H1 (cell line): ENCODE measurements at regions not wholly inside any gene's neighbourhood (a gene's known extent, or its start where the extent isn't known, plus 50 kb on each side); places are given as distances from the start of the nearest gene placed in this dataset.

Experiments used
- CTCF ChIA-PET: fragments of 300-600 bp; sonication (Branson Sonifier 250); formaldehyde crosslinking; loops from one replicate; lab custom pipeline; 2021; ENCODE audit not compliant: partially characterized antibody; lab: Charles Lee
- POLR2A ChIA-PET: fragments of 300-600 bp; sonication (Branson Sonifier 250); formaldehyde crosslinking; loops from one replicate; lab custom pipeline; 2021; ENCODE audit warnings: inconsistent platforms; ENCODE audit not compliant: partially characterized antibody; lab: Charles Lee
- DNase-seq, 2 experiments: peaks; one replicate each; pipeline versions ENCODE4 v3.0.0 to v3.0.0-alpha.2; 2010 to 2022; ENCODE audit warnings: low spot score in 2 of 2, low read depth in 1 of 2, mixed read lengths in 1 of 2
- FAIRE-seq: peaks from 2 replicates; lab custom pipeline; 2011; peaks lifted over from hg19 to GRCh38; lab: Jason Lieb, UNC
- H2AFZ ChIP-seq: 2 replicates; pipeline ENCODE4 v1.8.1; 2012; ENCODE audit warnings: low read length, inconsistent platforms
- H2AK5ac ChIP-seq: 2 replicates; pipeline ENCODE4 v1.6.1; 2013; ENCODE audit warnings: low read depth, low read length
- H2BK120ac ChIP-seq: replicated peaks from 2 replicates; pipeline ENCODE3; 2013; ENCODE audit warnings: low read depth, low read length, inconsistent platforms
- H2BK12ac ChIP-seq: 2 replicates; pipeline ENCODE4 v1.6.1; 2013; ENCODE audit warnings: low read depth, low read length
- H2BK15ac ChIP-seq: 2 replicates; pipeline ENCODE4 v1.6.1; 2013; ENCODE audit warnings: low read length
- H2BK20ac ChIP-seq: 2 replicates; pipeline ENCODE4 v1.6.1; 2013; ENCODE audit warnings: low read length
- H2BK5ac ChIP-seq: 2 replicates; pipeline ENCODE4 v1.6.1; 2013; ENCODE audit warnings: low read depth, low read length
- H3K14ac ChIP-seq: 2 replicates; pipeline ENCODE4 v1.6.1; 2013; ENCODE audit warnings: inconsistent platforms; ENCODE audit not compliant: insufficient read length
- H3K18ac ChIP-seq: 2 replicates; pipeline ENCODE4 v1.6.1; 2013; ENCODE audit warnings: low read length; ENCODE audit errors: extremely low read depth
- H3K23ac ChIP-seq: 2 replicates; pipeline ENCODE4 v1.6.1; 2013; ENCODE audit warnings: inconsistent platforms; ENCODE audit not compliant: insufficient read length
- H3K23me2 ChIP-seq: 2 replicates; pipeline ENCODE4 v1.6.1; 2013; ENCODE audit warnings: low read depth, low read length
- H3K27ac ChIP-seq: 2 replicates; pipeline ENCODE4 v1.6.1; 2011; ENCODE audit warnings: low read depth, low read length, inconsistent platforms
- H3K27me3 ChIP-seq, 4 experiments: replicated peaks in 1 of 4; 1 replicate in 1 of 4; 2 replicates in 3 of 4; pipeline versions ENCODE4 v1.6.1 to v1.8.1; 2011 to 2013; ENCODE audit warnings: low read length in 3 of 4, mild to moderate bottlenecking in 3 of 4, inconsistent platforms in 2 of 4, mixed read lengths in 2 of 4, moderate library complexity in 1 of 4; ENCODE audit not compliant: control insufficient read depth in 3 of 4, insufficient read depth in 3 of 4; ENCODE audit errors: extremely low read depth in 1 of 4
- H3K36me3 ChIP-seq, 4 experiments: 2 replicates each; pipeline versions ENCODE4 v1.6.1 to v1.8.1; 2011 to 2013; ENCODE audit warnings: mild to moderate bottlenecking in 4 of 4, low read length in 3 of 4, moderate library complexity in 2 of 4, control low read depth in 1 of 4, inconsistent platforms in 1 of 4; ENCODE audit not compliant: insufficient read depth in 4 of 4, control insufficient read depth in 2 of 4
- H3K4ac ChIP-seq: replicated peaks from 2 replicates; pipeline ENCODE3; 2013; ENCODE audit warnings: low read length, low read depth, mixed read lengths, inconsistent platforms; ENCODE audit not compliant: insufficient read length
- H3K4me1 ChIP-seq, 4 experiments: replicated peaks in 1 of 4; 1 replicate in 1 of 4; 2 replicates in 3 of 4; pipeline versions ENCODE4 v1.6.1 to v1.8.1; 2011 to 2013; ENCODE audit warnings: low read length in 3 of 4, inconsistent platforms in 2 of 4, mixed read lengths in 1 of 4; ENCODE audit not compliant: insufficient read depth in 4 of 4, control insufficient read depth in 3 of 4
- H3K4me2 ChIP-seq, 2 experiments: 2 replicates each; pipeline versions ENCODE4 v1.6.1 to v1.8.1; 2011 to 2013; ENCODE audit warnings: low read depth in 2 of 2, low read length in 2 of 2, control low read depth in 1 of 2, inconsistent platforms in 1 of 2, mild to moderate bottlenecking in 1 of 2; ENCODE audit not compliant: insufficient read depth in 1 of 2
- H3K4me3 ChIP-seq, 4 experiments: fragments of 200-600, 300-600 bp in 1 of 4; sonication (generic), shearing (Covaris generic), sonication (Bioruptor Twin) in 1 of 4; 2 replicates each; pipeline versions ENCODE4 v1.5.1 to v1.8.1; 2011 to 2016; ENCODE audit warnings: low read length in 4 of 4, low read depth in 3 of 4, control low read depth in 2 of 4, inconsistent platforms in 2 of 4, mild to moderate bottlenecking in 2 of 4, mixed read lengths in 1 of 4, moderate library complexity in 1 of 4; ENCODE audit not compliant: insufficient read depth in 2 of 4; ENCODE audit errors: extremely low read depth in 1 of 4
- H3K56ac ChIP-seq: replicated peaks from 2 replicates; pipeline ENCODE3; 2013; ENCODE audit warnings: low read depth, mild to moderate bottlenecking, mixed read lengths, low read length, inconsistent platforms; ENCODE audit not compliant: insufficient read length
- H3K79me1 ChIP-seq: 2 replicates; pipeline ENCODE4 v1.6.1; 2013; ENCODE audit warnings: low read depth, low read length, control low read depth
- H3K79me2 ChIP-seq, 2 experiments: 2 replicates each; pipeline versions ENCODE4 v1.6.1 to v1.8.1; 2012 to 2013; ENCODE audit warnings: low read length in 2 of 2, mild to moderate bottlenecking in 2 of 2, inconsistent platforms in 1 of 2; ENCODE audit not compliant: insufficient read depth in 2 of 2, control insufficient read depth in 1 of 2
- H3K9ac ChIP-seq, 4 experiments: replicated peaks in 1 of 4; 1 replicate in 1 of 4; 2 replicates in 3 of 4; pipeline versions ENCODE4 v1.6.1 to v1.8.1; 2011 to 2013; ENCODE audit warnings: low read depth in 3 of 4, low read length in 3 of 4, control low read depth in 2 of 4, mild to moderate bottlenecking in 2 of 4, moderate library complexity in 2 of 4, inconsistent platforms in 1 of 4; ENCODE audit errors: extremely low read depth in 1 of 4
- H3K9me3 ChIP-seq, 2 experiments: 2 replicates each; pipeline versions ENCODE4 v1.6.1 to v1.8.1; 2012 to 2013; ENCODE audit warnings: mild to moderate bottlenecking in 2 of 2, moderate library complexity in 2 of 2, control low read depth in 1 of 2, inconsistent platforms in 1 of 2, low read depth in 1 of 2, low read length in 1 of 2, mixed read lengths in 1 of 2; ENCODE audit not compliant: insufficient read depth in 2 of 2
- H4K20me1 ChIP-seq, 2 experiments: replicated peaks in 1 of 2; 2 replicates each; pipeline versions ENCODE3 to v1.8.1; 2011 to 2013; ENCODE audit warnings: inconsistent platforms in 2 of 2, low read length in 2 of 2, mild to moderate bottlenecking in 1 of 2; ENCODE audit not compliant: insufficient read depth in 2 of 2, control insufficient read depth in 1 of 2
- H4K5ac ChIP-seq: 2 replicates; pipeline ENCODE4 v1.6.1; 2013; ENCODE audit warnings: low read length, low read depth, mixed read lengths, inconsistent platforms; ENCODE audit not compliant: insufficient read length
- H4K8ac ChIP-seq: 2 replicates; pipeline ENCODE4 v1.8.0; 2013; ENCODE audit warnings: mild to moderate bottlenecking, moderate library complexity, low read length, inconsistent platforms; ENCODE audit not compliant: insufficient read depth; ENCODE audit errors: extremely low read depth
- H4K91ac ChIP-seq: replicated peaks from 2 replicates; pipeline ENCODE3; 2013; ENCODE audit warnings: low read length, mixed read lengths, inconsistent platforms; ENCODE audit not compliant: insufficient read length
- CREB1 ChIP-seq: IDR thresholded peaks from 2 replicates; pipeline ENCODE4 v1.6.1; 2012; ENCODE audit warnings: inconsistent platforms
- JUN ChIP-seq: IDR thresholded peaks from 2 replicates; pipeline ENCODE4 v1.6.1; 2011; ENCODE audit warnings: low read depth, mild to moderate bottlenecking, improper control_type of control experiment, low read length
- POLR2A ChIP-seq, 2 experiments: IDR thresholded peaks; 1 replicate in 1 of 2; 2 replicates in 1 of 2; pipeline ENCODE4 v1.6.1; 2011; ENCODE audit warnings: low read depth in 2 of 2, low read length in 2 of 2, mild to moderate bottlenecking in 2 of 2; ENCODE audit errors: control extremely low read depth in 1 of 2
- SP1 ChIP-seq: IDR thresholded peaks from 2 replicates; pipeline ENCODE4 v1.6.1; 2011; ENCODE audit warnings: low read depth, low read length
- SP4 ChIP-seq: IDR thresholded peaks from 2 replicates; pipeline ENCODE4 v1.6.1; 2012; ENCODE audit warnings: low read length, inconsistent platforms
- TAF7 ChIP-seq: optimal IDR thresholded peaks from 2 replicates; pipeline ENCODE3; 2011; ENCODE audit warnings: low read depth, mild to moderate bottlenecking, inconsistent platforms, low read length, moderate library complexity, borderline replicate concordance
- TEAD4 ChIP-seq: IDR thresholded peaks from 2 replicates; pipeline ENCODE4 v1.6.1; 2012; ENCODE audit warnings: low read depth, low read length, inconsistent platforms, mixed read lengths
- YY1 ChIP-seq: IDR thresholded peaks from 2 replicates; pipeline ENCODE4 v1.6.1; 2011; ENCODE audit warnings: low read depth, mild to moderate bottlenecking, low read length
- ZNF274 ChIP-seq: IDR thresholded peaks from 2 replicates; pipeline ENCODE4 v1.7.0; 2012; ENCODE audit warnings: low read length, borderline replicate concordance; ENCODE audit errors: extremely low read depth
- WGBS, 2 experiments: shearing (Covaris generic) in 1 of 2; methylation state at CpG; one replicate each; pipeline versions ENCODE4 v1.1.6 to v1.1.7; 2013 to 2015; ENCODE audit warnings: low lambda C conversion rate in 2 of 2, mixed read lengths in 2 of 2, inconsistent platforms in 1 of 2, low coverage in 1 of 2, missing lambda C conversion rate in 1 of 2; ENCODE audit not compliant: insufficient replicate concordance in 2 of 2, insufficient coverage in 1 of 2, insufficient read length in 1 of 2; ENCODE audit errors: extremely low coverage in 1 of 2, missing lambda C conversion rate in 1 of 2; 5-methylcytosine and 5-hydroxymethylcytosine counted together
- TF ChIP-seq, protein P1 (sequence below): IDR thresholded peaks from 2 replicates; pipeline ENCODE4 v1.6.1; 2011; ENCODE audit warnings: low read length, improper control_type of control experiment

- H3K18ac ChIP-seq: no peak overlapping the region
- TF ChIP-seq, protein P1, sequence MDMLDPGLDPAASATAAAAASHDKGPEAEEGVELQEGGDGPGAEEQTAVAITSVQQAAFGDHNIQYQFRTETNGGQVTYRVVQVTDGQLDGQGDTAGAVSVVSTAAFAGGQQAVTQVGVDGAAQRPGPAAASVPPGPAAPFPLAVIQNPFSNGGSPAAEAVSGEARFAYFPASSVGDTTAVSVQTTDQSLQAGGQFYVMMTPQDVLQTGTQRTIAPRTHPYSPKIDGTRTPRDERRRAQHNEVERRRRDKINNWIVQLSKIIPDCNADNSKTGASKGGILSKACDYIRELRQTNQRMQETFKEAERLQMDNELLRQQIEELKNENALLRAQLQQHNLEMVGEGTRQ: no peak
- TF ChIP-seq CREB1 (no peak), SP1 (no peak), SP4 (no peak), POLR2A (IDR thresholded peaks at IDR 0.05; ENCODE audit: control extremely low read depth in 1 of 2, low read depth in 2 of 2, low read length in 2 of 2) (no peak), YY1 (no peak), JUN (no peak), TEAD4 (no peak), TAF7 (no peak), ZNF274 (no peak)
- TF ChIP-seq, all 59 proteins: peak for 0
- no peak overlapping the region for H2BK5ac ChIP-seq
- ChIA-PET CTCF (interaction anchor here (1.1 to 1.2 kb wide), 2 partner anchors 37 to 41 kb away, joined by 3 read pairs; no protein-coding TSS in a partner anchor), POLR2A (no interaction called here)
- DNase-seq (no peak), FAIRE-seq (no peak)
- H2BK20ac ChIP-seq: no peak overlapping the region
- no peak overlapping the region for H3K4ac ChIP-seq
- no peak overlapping the region for H4K91ac ChIP-seq
- no peak overlapping the region; the same call in 1 of the 2 replicates for H4K8ac ChIP-seq
- no peaks in the 10 kb centered on the region for H3K27me3 ChIP-seq
- no peak overlapping the region for H2BK120ac ChIP-seq
- H3K36me3 ChIP-seq: no peaks in the 10 kb centered on the region
- no peak overlapping the region for H2BK12ac ChIP-seq
- H2AK5ac ChIP-seq: no peak overlapping the region
- H3K23me2 ChIP-seq: no peaks in the 10 kb centered on the region; the same call in 1 of the 2 replicates
- no peak overlapping the region for H3K56ac ChIP-seq
- no peak overlapping the region for H2AFZ ChIP-seq
- no peak overlapping the region for H3K27ac ChIP-seq
- H4K20me1 ChIP-seq: no peaks in the 10 kb centered on the region
- WGBS, 2 experiments: 88% methylated on average over 5 of the region's 5 CpGs; no CpG with 5 or more reads in 1 of the 2 experiments
- no peak overlapping the region for H3K4me3 ChIP-seq
- H3K4me2 ChIP-seq: no peak overlapping the region
- no peaks in the 10 kb centered on the region for H3K79me2 ChIP-seq
- no peaks in the 10 kb centered on the region for H3K9me3 ChIP-seq
- no peak overlapping the region for H3K9ac ChIP-seq
- no peak overlapping the region for H4K5ac ChIP-seq
- H3K23ac ChIP-seq: no peak overlapping the region
- peaks cover 0 to 3% (median 0%) of the 10 kb centered on the region in 4 experiments; a peak in 2 of 7 replicates for H3K4me1 ChIP-seq
- no peak overlapping the region for H2BK15ac ChIP-seq
- H3K14ac ChIP-seq: no peak overlapping the region
- H3K79me1 ChIP-seq: no peaks in the 10 kb centered on the region
Measured at GRCh38 chr2:159855557-159856061, 57.6 kb upstream of the CD302 start.
